Rectal smooth muscle tissue (tissue), 1 donor: ENCODE measurements at regions not wholly inside any gene's neighbourhood (a gene's known extent, or its start where the extent isn't known, plus 50 kb on each side); places are given as distances from the start of the nearest gene placed in this dataset.

Experiments used
- H3K27ac ChIP-seq: one replicate; pipeline ENCODE4 v1.7.0; 2013; ENCODE audit warnings: low read depth, low read length, inconsistent platforms
- H3K27me3 ChIP-seq: one replicate; pipeline ENCODE4 v1.7.0; 2013; ENCODE audit warnings: low read length; ENCODE audit not compliant: control insufficient read depth, insufficient read depth
- H3K36me3 ChIP-seq: one replicate; pipeline ENCODE4 v1.7.0; 2013; ENCODE audit warnings: low read length; ENCODE audit not compliant: control insufficient read depth, insufficient read depth
- H3K4me1 ChIP-seq: one replicate; pipeline ENCODE4 v1.7.0; 2013; ENCODE audit warnings: low read length; ENCODE audit not compliant: control insufficient read depth, insufficient read depth
- H3K4me3 ChIP-seq: one replicate; pipeline ENCODE4 v1.7.0; 2013; ENCODE audit warnings: low read length
- H3K9ac ChIP-seq: one replicate; pipeline ENCODE4 v1.7.0; 2013; ENCODE audit warnings: low read length

DNA sequence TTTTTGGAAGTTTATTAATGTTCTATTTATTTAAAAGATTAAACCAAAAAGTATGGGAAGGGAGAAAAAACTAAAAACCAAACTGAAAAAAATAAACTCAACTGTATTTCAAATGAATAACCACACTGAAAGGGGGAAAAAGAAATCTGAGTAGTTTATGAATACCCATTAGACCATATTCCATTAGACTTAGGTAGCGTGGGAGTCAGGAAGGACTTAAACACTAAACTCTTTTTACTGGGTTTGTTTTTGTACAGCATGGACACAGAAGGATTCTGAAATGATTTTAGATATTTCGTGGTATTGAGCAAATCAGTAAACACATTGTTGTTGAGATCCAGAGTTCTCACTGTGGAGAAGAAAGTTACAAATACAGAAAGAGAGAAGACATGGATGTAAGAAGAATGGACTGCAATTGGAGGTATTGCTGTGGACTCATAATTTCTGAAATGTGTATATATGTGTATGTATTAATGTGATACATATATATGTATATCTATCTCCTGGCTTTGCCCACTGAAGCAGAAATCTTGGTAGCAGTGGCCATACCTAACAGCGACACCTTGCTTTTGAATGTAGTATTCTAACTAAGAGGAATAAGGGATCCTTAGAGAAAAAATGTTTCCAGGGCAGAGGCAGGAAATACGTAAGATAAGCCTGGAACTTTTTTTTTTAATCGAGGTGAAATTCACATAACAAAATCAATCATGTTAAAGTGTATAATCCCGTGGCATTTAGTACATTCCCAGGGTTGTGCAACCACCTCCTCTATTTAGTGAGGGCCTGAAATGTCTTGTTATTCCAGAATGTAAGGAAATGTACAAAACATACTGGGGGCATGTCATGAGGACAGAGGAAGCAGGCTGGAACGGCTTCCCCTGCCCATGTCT, 228.8 kb downstream of the SMARCA2 start:
- Histone ChIP-seq H3K4me3 (no peak overlapping the region), H3K27ac (no peak overlapping the region), H3K9ac (no peak overlapping the region), H3K36me3 (no peaks in the 10 kb centered on the region), H3K27me3 (no peaks in the 10 kb centered on the region), H3K4me1 (no peaks in the 10 kb centered on the region)

GRCh38 chr9:2247340-2247739, 232.2 kb downstream of the SMARCA2 start:
- Histone ChIP-seq H3K27ac (no peak overlapping the region), H3K4me1 (no peaks in the 10 kb centered on the region), H3K36me3 (no peaks in the 10 kb centered on the region), H3K27me3 (no peaks in the 10 kb centered on the region), H3K9ac (no peak overlapping the region), H3K4me3 (no peak overlapping the region)

GRCh38 chr9:2248768-2249265, 233.7 kb downstream of the SMARCA2 start:
- Histone ChIP-seq H3K36me3 (no peaks in the 10 kb centered on the region), H3K27ac (no peak overlapping the region), H3K9ac (no peak overlapping the region), H3K4me1 (no peaks in the 10 kb centered on the region), H3K4me3 (no peak overlapping the region), H3K27me3 (no peaks in the 10 kb centered on the region)

- no peak overlapping the region for H3K27ac ChIP-seq
- H3K4me1 ChIP-seq: no peaks in the 10 kb centered on the region
- H3K36me3 ChIP-seq: no peaks in the 10 kb centered on the region
- H3K4me3 ChIP-seq: no peak overlapping the region
- no peak overlapping the region for H3K9ac ChIP-seq
- H3K27me3 ChIP-seq: no peaks in the 10 kb centered on the region
Observed at GRCh38 chr9:2253636-2254580, 238.8 kb downstream of the SMARCA2 start.

DNA sequence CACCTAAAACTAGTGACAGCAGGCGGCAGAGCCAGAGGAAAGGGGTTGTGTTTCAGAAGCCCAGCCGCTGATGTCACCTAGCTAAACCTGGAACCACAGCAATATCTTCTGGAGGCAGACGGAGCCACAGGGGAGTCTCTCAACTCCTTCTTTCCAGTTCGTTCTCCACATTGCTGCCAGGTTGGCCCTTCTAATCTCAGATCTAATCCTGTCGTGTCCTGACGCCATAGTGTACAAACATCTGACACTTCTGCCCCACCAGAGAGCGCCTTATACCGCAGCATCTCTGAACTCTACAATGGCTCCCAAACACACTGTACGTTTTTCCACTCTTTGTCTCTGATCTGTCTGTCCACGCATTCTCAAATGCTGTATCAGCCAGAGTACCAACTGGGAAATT, 240.0 kb downstream of the SMARCA2 start:
- Histone ChIP-seq H3K9ac (no peak overlapping the region), H3K36me3 (no peaks in the 10 kb centered on the region), H3K27me3 (no peaks in the 10 kb centered on the region), H3K4me3 (no peak overlapping the region), H3K4me1 (no peaks in the 10 kb centered on the region), H3K27ac (no peak overlapping the region)

DNA sequence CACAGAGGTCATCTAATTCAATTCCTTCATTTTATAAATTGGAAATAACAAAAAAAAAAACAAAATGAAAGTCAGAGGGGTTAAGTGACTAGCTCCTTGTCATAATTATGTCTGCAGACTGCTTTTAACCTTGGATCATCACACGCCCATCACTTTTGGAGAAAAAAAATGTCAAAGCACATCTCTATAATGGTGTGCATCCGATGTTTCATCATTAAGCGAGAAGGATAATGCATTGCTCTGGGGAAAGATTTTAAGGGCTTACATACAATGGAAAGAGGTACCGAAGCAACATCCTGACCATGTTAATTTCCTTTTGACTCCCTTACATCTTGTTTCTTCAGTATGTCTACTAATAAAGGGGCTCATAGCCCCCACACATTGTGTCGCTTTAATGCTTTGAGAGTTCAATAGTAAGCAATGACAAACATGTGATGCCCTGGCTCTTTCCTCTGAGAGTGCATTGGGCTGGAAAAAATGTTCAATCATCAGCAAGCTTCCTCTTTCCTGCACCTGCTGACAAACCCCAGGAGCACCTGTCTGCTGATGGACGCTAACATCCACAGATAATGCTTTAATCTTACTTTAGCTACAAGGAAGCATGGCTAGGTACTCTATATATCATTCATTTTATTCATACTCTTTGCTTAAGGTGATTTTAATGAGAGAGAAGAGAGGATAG, 242.2 kb downstream of the SMARCA2 start:
- no peak overlapping the region for H3K27ac ChIP-seq
- H3K27me3 ChIP-seq: no peaks in the 10 kb centered on the region
- no peaks in the 10 kb centered on the region for H3K4me1 ChIP-seq
- H3K4me3 ChIP-seq: no peak overlapping the region
- H3K9ac ChIP-seq: no peak overlapping the region
- H3K36me3 ChIP-seq: no peaks in the 10 kb centered on the region

DNA sequence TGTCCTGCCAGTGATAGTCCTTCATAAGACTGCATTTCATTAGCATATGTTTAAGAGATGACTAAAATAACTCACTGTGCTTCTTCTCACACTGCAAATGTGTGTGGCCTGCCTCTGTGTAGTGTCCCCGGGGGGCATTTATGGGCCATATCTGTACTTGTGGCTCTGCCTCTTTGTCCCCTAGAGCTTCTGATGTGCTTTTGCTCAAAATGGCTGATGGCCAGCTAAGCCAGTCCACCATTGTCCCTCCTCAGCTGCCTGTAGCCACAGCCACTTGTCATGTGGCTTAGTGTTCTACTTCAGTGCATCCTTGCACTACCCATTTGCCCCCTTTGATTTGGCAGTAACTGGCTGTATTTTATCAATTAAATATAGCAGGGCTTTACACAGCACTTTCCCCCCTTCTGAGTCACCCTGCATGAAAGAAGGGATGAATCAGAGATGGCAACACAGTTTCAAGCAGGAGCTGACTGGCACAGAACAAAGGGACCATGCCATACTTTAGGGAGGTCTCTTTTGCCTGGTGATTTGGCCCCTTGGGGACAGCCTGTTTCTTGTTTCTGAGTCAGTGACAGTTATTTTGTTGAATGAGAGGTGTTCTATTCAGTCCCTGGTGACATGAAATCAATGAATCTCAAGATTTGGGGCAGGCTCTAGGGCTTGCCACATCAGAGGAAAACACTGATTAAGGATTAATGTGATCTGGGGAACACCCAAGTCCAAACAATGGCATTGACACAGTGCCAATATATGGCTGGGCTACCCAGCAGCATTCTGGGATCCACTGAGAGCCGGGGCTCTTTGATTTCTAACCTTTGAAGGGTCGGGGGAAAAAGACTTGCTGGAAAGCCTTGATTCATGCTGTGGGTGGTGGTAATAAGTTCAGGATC, 245.5 kb downstream of the SMARCA2 start:
- Histone ChIP-seq H3K27me3 (no peaks in the 10 kb centered on the region), H3K27ac (no peak overlapping the region), H3K36me3 (no peaks in the 10 kb centered on the region), H3K4me3 (no peak overlapping the region), H3K4me1 (no peaks in the 10 kb centered on the region), H3K9ac (no peak overlapping the region)

- no peaks in the 10 kb centered on the region for H3K36me3 ChIP-seq
- no peak overlapping the region for H3K9ac ChIP-seq
- no peaks in the 10 kb centered on the region for H3K27me3 ChIP-seq
- H3K27ac ChIP-seq: no peak overlapping the region
- no peak overlapping the region for H3K4me3 ChIP-seq
- no peaks in the 10 kb centered on the region for H3K4me1 ChIP-seq
Observed at GRCh38 chr9:2261421-2262103, 246.4 kb downstream of the SMARCA2 start.

GRCh38 chr9:2262386-2263071, 247.4 kb downstream of the SMARCA2 start:
- Histone ChIP-seq H3K36me3 (no peaks in the 10 kb centered on the region), H3K9ac (no peak overlapping the region), H3K27me3 (no peaks in the 10 kb centered on the region), H3K27ac (no peak overlapping the region), H3K4me1 (no peaks in the 10 kb centered on the region), H3K4me3 (no peak overlapping the region)

DNA sequence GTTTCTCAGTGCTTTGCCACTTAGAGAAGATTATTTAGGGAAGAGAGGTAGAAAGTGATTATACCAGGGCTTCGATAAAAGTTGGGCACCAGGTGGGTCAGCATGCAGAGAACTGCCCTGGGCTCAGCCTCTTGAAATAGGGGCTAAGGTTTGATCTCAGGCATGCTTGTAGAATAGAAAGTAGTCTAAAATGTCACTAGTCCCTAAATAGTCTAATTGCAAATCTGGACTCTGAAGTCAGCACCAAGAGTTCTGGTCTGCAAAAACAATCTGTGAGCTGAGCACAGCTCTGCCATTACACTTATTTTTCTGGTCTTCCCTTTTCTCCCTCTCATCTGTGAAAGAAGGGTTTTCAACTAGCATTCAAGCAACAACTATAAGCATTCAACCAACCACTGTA, 248.0 kb downstream of the SMARCA2 start:
- H3K27me3 ChIP-seq: no peaks in the 10 kb centered on the region
- no peak overlapping the region for H3K27ac ChIP-seq
- no peaks in the 10 kb centered on the region for H3K4me1 ChIP-seq
- no peak overlapping the region for H3K4me3 ChIP-seq
- no peak overlapping the region for H3K9ac ChIP-seq
- no peaks in the 10 kb centered on the region for H3K36me3 ChIP-seq

- no peak overlapping the region for H3K4me3 ChIP-seq
- no peak overlapping the region for H3K27ac ChIP-seq
- no peaks in the 10 kb centered on the region for H3K36me3 ChIP-seq
- H3K4me1 ChIP-seq: no peaks in the 10 kb centered on the region
- no peaks in the 10 kb centered on the region for H3K27me3 ChIP-seq
- H3K9ac ChIP-seq: no peak overlapping the region
Observed at GRCh38 chr9:2263665-2264064, 248.5 kb downstream of the SMARCA2 start.
